Fibroblast of villous mesenchyme (primary cell): ENCODE measurements at regions not wholly inside any gene's neighbourhood (a gene's known extent, or its start where the extent isn't known, plus 50 kb on each side); places are given as distances from the start of the nearest gene placed in this dataset.

Source experiments
- DNase-seq: peaks from one replicate; pipeline ENCODE4 v3.0.0-alpha.2; 2010; ENCODE audit warnings: low read depth
- H3K4me3 ChIP-seq: 2 replicates; pipeline ENCODE4 v1.5.1; 2011; ENCODE audit warnings: low read depth, mild to moderate bottlenecking, low read length
- TF ChIP-seq, protein P1 (sequence below): IDR thresholded peaks from 2 replicates; pipeline ENCODE4 v1.5.1; 2012; ENCODE audit warnings: low read depth, mild to moderate bottlenecking, low read length; ENCODE audit not compliant: insufficient read depth

- no peak for DNase-seq
- no peak overlapping the region for H3K4me3 ChIP-seq
- TF ChIP-seq, protein P1, sequence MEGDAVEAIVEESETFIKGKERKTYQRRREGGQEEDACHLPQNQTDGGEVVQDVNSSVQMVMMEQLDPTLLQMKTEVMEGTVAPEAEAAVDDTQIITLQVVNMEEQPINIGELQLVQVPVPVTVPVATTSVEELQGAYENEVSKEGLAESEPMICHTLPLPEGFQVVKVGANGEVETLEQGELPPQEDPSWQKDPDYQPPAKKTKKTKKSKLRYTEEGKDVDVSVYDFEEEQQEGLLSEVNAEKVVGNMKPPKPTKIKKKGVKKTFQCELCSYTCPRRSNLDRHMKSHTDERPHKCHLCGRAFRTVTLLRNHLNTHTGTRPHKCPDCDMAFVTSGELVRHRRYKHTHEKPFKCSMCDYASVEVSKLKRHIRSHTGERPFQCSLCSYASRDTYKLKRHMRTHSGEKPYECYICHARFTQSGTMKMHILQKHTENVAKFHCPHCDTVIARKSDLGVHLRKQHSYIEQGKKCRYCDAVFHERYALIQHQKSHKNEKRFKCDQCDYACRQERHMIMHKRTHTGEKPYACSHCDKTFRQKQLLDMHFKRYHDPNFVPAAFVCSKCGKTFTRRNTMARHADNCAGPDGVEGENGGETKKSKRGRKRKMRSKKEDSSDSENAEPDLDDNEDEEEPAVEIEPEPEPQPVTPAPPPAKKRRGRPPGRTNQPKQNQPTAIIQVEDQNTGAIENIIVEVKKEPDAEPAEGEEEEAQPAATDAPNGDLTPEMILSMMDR = no peak
Measured at GRCh38 chr10:133010095-133010842, 67.9 kb upstream of the CFAP46 start.

GRCh38 chr10:133009218-133009950, 67.0 kb upstream of the CFAP46 start:
- TF ChIP-seq, protein P1 = no peak
- H3K4me3 ChIP-seq = no peak overlapping the region
- DNase-seq = peak; percentile 4

DNA sequence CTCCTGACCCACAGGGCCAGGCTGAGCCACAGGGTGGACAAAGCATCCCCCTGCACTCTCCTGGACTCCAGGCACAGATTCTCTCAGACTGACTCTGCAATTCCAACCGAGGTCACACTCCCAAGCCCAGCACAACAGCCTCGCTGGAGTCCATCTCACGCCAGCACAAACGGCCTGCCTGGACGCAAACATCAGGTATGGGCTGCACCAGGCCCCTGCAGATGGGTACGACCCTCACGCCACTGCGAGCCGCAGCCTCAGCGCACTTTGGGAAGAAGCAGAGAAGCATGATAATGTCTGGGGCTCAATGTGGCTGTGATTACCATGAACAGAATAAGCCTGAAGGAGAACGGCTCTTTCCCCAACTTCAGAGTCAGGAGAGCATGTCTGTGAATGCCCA, 66.4 kb upstream of the CFAP46 start:
- TF ChIP-seq, protein P1 = no peak
- no peak for DNase-seq
- no peak overlapping the region for H3K4me3 ChIP-seq

GRCh38 chr10:133008196-133008595, 65.8 kb upstream of the CFAP46 start:
- H3K4me3 ChIP-seq = no peak overlapping the region
- TF ChIP-seq, protein P1 = no peak
- no peak for DNase-seq

- H3K4me3 ChIP-seq = no peak overlapping the region
- DNase-seq = no peak
- TF ChIP-seq, protein P1 = no peak
Measured at GRCh38 chr10:133007360-133007858, 65.0 kb upstream of the CFAP46 start.

- no peak for DNase-seq
- TF ChIP-seq, protein P1 = no peak
- H3K4me3 ChIP-seq = no peak overlapping the region
Measured at GRCh38 chr10:133006806-133007205, 64.4 kb upstream of the CFAP46 start.
